Breast epithelium (tissue), 4 donors: ENCODE measurements at regions not wholly inside any gene's neighbourhood (a gene's known extent, or its start where the extent isn't known, plus 50 kb on each side); places are given as distances from the start of the nearest gene placed in this dataset.

Experiments used
- DNase-seq, 2 donors: peaks; one replicate each; pipeline ENCODE4 v3.0.0-alpha.2; 2019; ENCODE audit warnings: low spot score in 2 of 2
- H3K27ac ChIP-seq, 2 donors: fragments of 200-600 bp; sonication (generic) in 1 of 2; one replicate each; pipeline ENCODE4 v1.5.1; 2016 to 2019; ENCODE audit warnings: mild to moderate bottlenecking in 1 of 2
- H3K27me3 ChIP-seq, 2 donors: fragments of 200-600 bp; sonication (generic) in 1 of 2; one replicate each; pipeline versions ENCODE4 v1.5.1 to v1.6.0; 2017 to 2019; ENCODE audit warnings: control low read depth in 1 of 2, mild to moderate bottlenecking in 1 of 2
- H3K36me3 ChIP-seq: fragments of 200-600 bp; one replicate; pipeline ENCODE4 v1.5.1; 2019
- H3K4me1 ChIP-seq, 2 donors: fragments of 200-600 bp; sonication (generic); one replicate each; pipeline ENCODE4 v1.5.1; 2016 to 2019; ENCODE audit warnings: control low read depth in 1 of 2
- H3K4me3 ChIP-seq, 3 donors: fragments of 200-600 bp; sonication (generic); 1 replicate in 2 of 3; 2 replicates in 1 of 3; pipeline ENCODE4 v1.5.1; 2016 to 2019; ENCODE audit warnings: mild to moderate bottlenecking in 3 of 3, moderate library complexity in 2 of 3
- H3K9me3 ChIP-seq, 2 donors: fragments of 200-600 bp; sonication (generic) in 1 of 2; one replicate each; pipeline ENCODE4 v1.5.1; 2016 to 2019; ENCODE audit warnings: control low read depth in 1 of 2
- CTCF ChIP-seq, 3 donors: fragments of 450-650 bp; IDR thresholded peaks; one replicate each; pipeline ENCODE4 v1.5.1; 2016 to 2017; ENCODE audit warnings: antibody characterized with exemption in 3 of 3, mild to moderate bottlenecking in 3 of 3, moderate library complexity in 3 of 3
- POLR2A ChIP-seq: fragments of 450-650 bp; IDR thresholded peaks from one replicate; pipeline ENCODE4 v1.6.1; 2016; ENCODE audit warnings: antibody characterized with exemption, mild to moderate bottlenecking, moderate library complexity
- POLR2AphosphoS5 ChIP-seq, 3 donors: sonication (generic); formaldehyde crosslinking; IDR thresholded peaks; one replicate each; pipeline ENCODE4 v1.6.1; 2017; ENCODE audit warnings: antibody characterized with exemption in 3 of 3
- intact Hi-C: fragments of 100-400 bp; cut with DNase I; formaldehyde crosslinking; loops from one replicate; pipeline ENCODE4 v1.15.1; 2023; ENCODE audit warnings: low total_unique reads

- H3K4me3 ChIP-seq = no peak overlapping the region
- no peak for TF ChIP-seq POLR2AphosphoS5 (IDR thresholded peaks at IDR 0.05)
- no peak for TF ChIP-seq CTCF (IDR thresholded peaks at IDR 0.05)
- no peak for TF ChIP-seq POLR2A
- no peak for DNase-seq
- no peaks in the 10 kb centered on the region for H3K9me3 ChIP-seq
- no peaks in the 10 kb centered on the region for H3K27me3 ChIP-seq
- intact Hi-C loops = no loop called here
- H3K4me1 ChIP-seq = no peaks in the 10 kb centered on the region
- H3K36me3 ChIP-seq = no peaks in the 10 kb centered on the region
- no peak overlapping the region for H3K27ac ChIP-seq
Measured at GRCh38 chr10:45209888-45210287, 105.5 kb downstream of the OR13A1 start.

GRCh38 chr10:45211576-45211975 lies 103.8 kb downstream of the OR13A1 start:
- Histone ChIP-seq H3K36me3 (no peaks in the 10 kb centered on the region), H3K4me1 (no peaks in the 10 kb centered on the region), H3K4me3 (no peak overlapping the region), H3K9me3 (no peaks in the 10 kb centered on the region), H3K27me3 (no peaks in the 10 kb centered on the region), H3K27ac (no peak overlapping the region)
- no peak for DNase-seq
- intact Hi-C loops = no loop called here
- TF ChIP-seq POLR2A (no peak), POLR2AphosphoS5 (IDR thresholded peaks at IDR 0.05) (no peak)

- no peak for DNase-seq
- Histone ChIP-seq H3K9me3 (no peaks in the 10 kb centered on the region), H3K27ac (no peak overlapping the region), H3K4me3 (no peak overlapping the region), H3K36me3 (no peaks in the 10 kb centered on the region), H3K4me1 (no peaks in the 10 kb centered on the region), H3K27me3 (no peaks in the 10 kb centered on the region)
- intact Hi-C loops = no loop called here
- TF ChIP-seq POLR2AphosphoS5 (IDR thresholded peaks at IDR 0.05) (no peak), CTCF (IDR thresholded peaks at IDR 0.05) (no peak), POLR2A (no peak)
Measured at GRCh38 chr10:45219416-45219815, 96.0 kb downstream of the OR13A1 start.

GRCh38 chr10:45220931-45221330 lies 94.5 kb downstream of the OR13A1 start:
- Histone ChIP-seq H3K4me1 (no peaks in the 10 kb centered on the region), H3K9me3 (no peaks in the 10 kb centered on the region), H3K4me3 (no peak overlapping the region), H3K27ac (no peak overlapping the region), H3K36me3 (no peaks in the 10 kb centered on the region), H3K27me3 (no peaks in the 10 kb centered on the region)
- no peak for DNase-seq
- TF ChIP-seq POLR2AphosphoS5 (IDR thresholded peaks at IDR 0.05) = no peak
- TF ChIP-seq POLR2A = no peak
- no peak for TF ChIP-seq CTCF (IDR thresholded peaks at IDR 0.05)
- intact Hi-C loops = no loop called here

- no peak for DNase-seq
- TF ChIP-seq CTCF (IDR thresholded peaks at IDR 0.05) (no peak), POLR2AphosphoS5 (IDR thresholded peaks at IDR 0.05) (no peak), POLR2A (no peak)
- Histone ChIP-seq H3K9me3 (peaks cover 0 to 3% of the 10 kb centered on the region in 2 donors), H3K27me3 (no peaks in the 10 kb centered on the region), H3K36me3 (no peaks in the 10 kb centered on the region), H3K4me3 (no peak overlapping the region), H3K27ac (no peak overlapping the region), H3K4me1 (no peaks in the 10 kb centered on the region)
- intact Hi-C loops = no loop called here
Measured at GRCh38 chr10:45224219-45224841, 91.1 kb downstream of the OR13A1 start.

- Histone ChIP-seq H3K27ac (no peak overlapping the region), H3K9me3 (peaks cover 10 to 16% of the 10 kb centered on the region in 2 donors), H3K36me3 (no peaks in the 10 kb centered on the region), H3K4me3 (no peak overlapping the region), H3K4me1 (no peaks in the 10 kb centered on the region), H3K27me3 (no peaks in the 10 kb centered on the region)
- intact Hi-C loops = no loop called here
- no peak for DNase-seq
- TF ChIP-seq POLR2A (no peak), POLR2AphosphoS5 (IDR thresholded peaks at IDR 0.05) (no peak), CTCF (IDR thresholded peaks at IDR 0.05) (no peak)
Measured at GRCh38 chr10:45227042-45227441, 88.4 kb downstream of the OR13A1 start.
